Right atrium auricular region (tissue), 2 donors: ENCODE measurements at regions not wholly inside any gene's neighbourhood (a gene's known extent, or its start where the extent isn't known, plus 50 kb on each side); places are given as distances from the start of the nearest gene placed in this dataset.

Source experiments
- DNase-seq: peaks from one replicate; pipeline ENCODE4 v3.0.0-alpha.2; 2019; ENCODE audit warnings: low spot score
- H3K27ac ChIP-seq, 2 donors: fragments of 200-600 bp; sonication (generic); 1 replicate in 1 of 2; 2 replicates in 1 of 2; pipeline ENCODE4 v1.5.1; 2016 to 2019
- H3K27me3 ChIP-seq, 2 donors: fragments of 200-600 bp; sonication (generic); one replicate each; pipeline versions ENCODE4 v1.5.1 to v1.6.0; 2017 to 2019
- H3K36me3 ChIP-seq: fragments of 200-600 bp; sonication (generic); one replicate; pipeline ENCODE4 v1.5.1; 2016
- H3K4me1 ChIP-seq, 2 donors: fragments of 200-600 bp; sonication (generic); one replicate each; pipeline versions ENCODE4 v1.5.1 to v1.6.0; 2017 to 2019
- H3K4me3 ChIP-seq, 2 donors: fragments of 200-600 bp; sonication (generic); 1 replicate in 1 of 2; 2 replicates in 1 of 2; pipeline ENCODE4 v1.5.1; 2017 to 2019; ENCODE audit warnings: mild to moderate bottlenecking in 1 of 2, moderate library complexity in 1 of 2
- H3K9me3 ChIP-seq, 2 donors: fragments of 200-600 bp; sonication (generic); one replicate each; pipeline ENCODE4 v1.5.1; 2019
- TF ChIP-seq, protein P1 (sequence below), 2 donors: fragments of 200-600 bp; sonication (generic); IDR thresholded peaks; one replicate each; pipeline ENCODE4 v1.5.1; 2019; ENCODE audit warnings: antibody characterized with exemption in 2 of 2

DNA sequence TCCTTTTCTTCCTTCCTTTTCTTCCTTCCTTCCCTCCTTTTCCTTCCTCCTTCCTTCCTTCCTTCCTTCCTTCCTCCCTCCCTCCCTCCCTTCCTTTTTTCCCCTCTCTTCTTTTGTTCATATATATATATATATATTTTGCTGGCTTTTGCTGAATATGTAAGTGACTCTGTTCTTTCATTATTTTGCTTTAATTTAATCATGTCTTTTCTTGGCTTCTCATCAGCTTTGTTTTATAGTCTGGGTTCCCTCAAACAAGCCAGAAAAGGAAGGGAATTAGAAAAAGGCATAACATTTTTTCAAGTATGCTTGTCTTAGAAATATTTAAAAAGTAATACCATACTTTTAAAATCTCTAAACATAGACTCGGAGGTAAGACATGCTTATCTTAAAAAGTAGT is 219.9 kb upstream of the ATXN7L3B start:
- Histone ChIP-seq H3K36me3 (no peaks in the 10 kb centered on the region), H3K27ac (no peak overlapping the region), H3K4me1 (no peaks in the 10 kb centered on the region), H3K9me3 (no peaks in the 10 kb centered on the region), H3K4me3 (no peak overlapping the region), H3K27me3 (no peaks in the 10 kb centered on the region)
- DNase-seq = no peak
- TF ChIP-seq, protein P1, sequence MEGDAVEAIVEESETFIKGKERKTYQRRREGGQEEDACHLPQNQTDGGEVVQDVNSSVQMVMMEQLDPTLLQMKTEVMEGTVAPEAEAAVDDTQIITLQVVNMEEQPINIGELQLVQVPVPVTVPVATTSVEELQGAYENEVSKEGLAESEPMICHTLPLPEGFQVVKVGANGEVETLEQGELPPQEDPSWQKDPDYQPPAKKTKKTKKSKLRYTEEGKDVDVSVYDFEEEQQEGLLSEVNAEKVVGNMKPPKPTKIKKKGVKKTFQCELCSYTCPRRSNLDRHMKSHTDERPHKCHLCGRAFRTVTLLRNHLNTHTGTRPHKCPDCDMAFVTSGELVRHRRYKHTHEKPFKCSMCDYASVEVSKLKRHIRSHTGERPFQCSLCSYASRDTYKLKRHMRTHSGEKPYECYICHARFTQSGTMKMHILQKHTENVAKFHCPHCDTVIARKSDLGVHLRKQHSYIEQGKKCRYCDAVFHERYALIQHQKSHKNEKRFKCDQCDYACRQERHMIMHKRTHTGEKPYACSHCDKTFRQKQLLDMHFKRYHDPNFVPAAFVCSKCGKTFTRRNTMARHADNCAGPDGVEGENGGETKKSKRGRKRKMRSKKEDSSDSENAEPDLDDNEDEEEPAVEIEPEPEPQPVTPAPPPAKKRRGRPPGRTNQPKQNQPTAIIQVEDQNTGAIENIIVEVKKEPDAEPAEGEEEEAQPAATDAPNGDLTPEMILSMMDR (IDR thresholded peaks at IDR 0.05) = no peak

DNA sequence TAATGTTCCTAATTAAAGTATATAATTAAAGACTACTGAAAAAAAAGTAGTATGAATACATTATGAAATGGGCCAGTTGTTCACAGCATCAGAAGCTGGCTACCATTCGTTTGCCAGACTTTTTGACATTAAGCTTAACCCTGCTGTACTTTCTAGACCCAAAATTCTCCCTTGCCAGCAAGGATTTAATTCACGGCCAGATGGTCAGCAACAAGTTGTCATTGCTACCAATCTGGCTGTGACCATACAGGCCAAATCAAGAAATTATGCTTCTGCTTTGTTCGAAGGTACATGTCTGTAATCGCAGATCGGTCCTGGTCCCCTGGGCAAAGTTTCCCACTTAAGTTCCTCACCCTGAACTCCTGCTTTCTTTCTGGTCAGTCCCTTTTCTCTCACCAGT is 217.7 kb upstream of the ATXN7L3B start:
- Histone ChIP-seq H3K27ac (no peak overlapping the region), H3K36me3 (no peaks in the 10 kb centered on the region), H3K4me1 (no peaks in the 10 kb centered on the region), H3K9me3 (no peaks in the 10 kb centered on the region), H3K27me3 (no peaks in the 10 kb centered on the region), H3K4me3 (no peak overlapping the region)
- TF ChIP-seq, protein P1 (IDR thresholded peaks at IDR 0.05) = no peak
- DNase-seq = no peak

DNA sequence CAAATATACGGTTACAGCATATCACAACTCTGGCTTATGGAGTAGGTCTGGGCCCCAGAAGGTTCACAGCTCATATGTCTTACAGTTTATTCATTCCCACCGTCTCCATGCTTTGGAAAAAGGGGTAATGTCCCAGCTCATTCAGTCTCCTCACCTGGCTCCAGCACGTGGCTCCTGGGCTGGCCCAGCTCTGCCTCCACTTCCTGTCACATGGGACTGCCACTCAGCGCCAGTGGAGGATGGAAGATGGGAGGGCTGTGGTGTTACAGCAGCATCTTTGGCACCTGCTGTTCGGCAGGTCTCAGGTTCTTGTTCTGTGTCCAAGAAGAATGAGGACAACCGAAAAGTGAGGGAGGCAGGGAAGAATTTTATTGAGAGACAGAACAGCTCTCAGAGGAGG is 216.3 kb upstream of the ATXN7L3B start:
- DNase-seq = no peak
- H3K36me3 ChIP-seq = no peaks in the 10 kb centered on the region
- no peaks in the 10 kb centered on the region for H3K4me1 ChIP-seq
- H3K27me3 ChIP-seq = no peaks in the 10 kb centered on the region
- TF ChIP-seq, protein P1 (IDR thresholded peaks at IDR 0.05) = no peak
- no peak overlapping the region for H3K4me3 ChIP-seq
- H3K27ac ChIP-seq = no peak overlapping the region
- H3K9me3 ChIP-seq = no peaks in the 10 kb centered on the region

DNA sequence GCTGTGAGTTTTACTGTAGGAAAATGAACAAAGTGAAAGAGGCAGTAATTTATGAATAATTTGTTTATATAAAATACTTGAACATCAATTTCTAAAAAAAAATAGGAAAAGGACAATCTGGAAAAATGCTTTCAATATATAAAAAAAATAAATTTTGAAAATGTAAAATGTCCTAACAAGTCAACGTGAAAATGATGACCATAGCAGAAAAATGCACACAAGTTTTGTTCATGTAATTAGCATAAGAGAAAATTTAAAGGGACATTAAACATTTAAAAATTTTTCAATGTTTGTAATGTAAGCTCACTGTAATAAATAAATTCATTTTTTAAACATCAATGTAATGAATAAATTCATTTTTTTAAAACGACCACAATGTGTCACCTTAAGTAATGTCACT is 214.8 kb upstream of the ATXN7L3B start:
- no peak overlapping the region for H3K27ac ChIP-seq
- TF ChIP-seq, protein P1 (IDR thresholded peaks at IDR 0.05) = no peak
- no peaks in the 10 kb centered on the region for H3K9me3 ChIP-seq
- no peaks in the 10 kb centered on the region for H3K4me1 ChIP-seq
- no peaks in the 10 kb centered on the region for H3K27me3 ChIP-seq
- no peaks in the 10 kb centered on the region for H3K36me3 ChIP-seq
- H3K4me3 ChIP-seq = no peak overlapping the region
- DNase-seq = no peak

DNA sequence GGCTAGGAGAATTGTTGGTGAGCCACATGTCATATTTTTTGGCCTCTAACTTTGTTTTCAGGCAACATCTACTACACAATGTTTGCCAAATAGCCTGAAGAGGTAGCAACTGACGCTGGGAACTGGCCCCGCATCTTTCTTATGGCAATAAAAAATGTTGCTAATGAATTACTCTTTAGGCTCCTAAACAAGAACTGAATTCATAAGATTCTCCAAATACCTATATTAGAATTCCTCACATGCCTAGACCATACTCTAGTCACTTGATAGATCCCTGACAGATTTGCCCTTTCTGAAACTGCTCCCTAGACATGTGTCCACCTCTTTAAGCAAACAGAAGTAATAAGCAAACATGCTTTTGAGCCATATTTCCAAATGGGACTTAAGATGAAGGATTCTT is 209.0 kb upstream of the ATXN7L3B start:
- TF ChIP-seq, protein P1 (IDR thresholded peaks at IDR 0.05) = no peak
- H3K27me3 ChIP-seq = no peaks in the 10 kb centered on the region
- H3K4me1 ChIP-seq = no peaks in the 10 kb centered on the region
- no peaks in the 10 kb centered on the region for H3K9me3 ChIP-seq
- H3K27ac ChIP-seq = no peak overlapping the region
- DNase-seq = no peak
- no peak overlapping the region for H3K4me3 ChIP-seq
- no peaks in the 10 kb centered on the region for H3K36me3 ChIP-seq

DNA sequence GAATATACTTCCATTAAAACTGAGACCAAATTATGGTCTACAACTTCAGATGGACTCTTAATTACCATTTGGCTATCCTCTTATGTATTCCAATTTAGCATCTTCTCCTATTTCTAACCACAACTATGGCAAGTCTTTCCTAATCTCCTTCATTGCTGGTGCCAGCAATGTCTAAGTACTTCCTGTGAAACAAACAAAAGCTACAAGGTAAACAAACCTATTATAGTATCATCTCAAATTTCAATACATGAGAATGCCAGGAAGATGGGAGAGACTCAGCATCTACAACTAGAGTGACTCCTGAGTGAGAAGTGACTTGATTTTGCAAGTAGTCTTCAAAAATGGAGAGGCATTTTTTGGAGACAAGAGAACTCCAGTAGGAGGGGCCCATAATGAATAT is 202.9 kb upstream of the ATXN7L3B start:
- Histone ChIP-seq H3K9me3 (no peaks in the 10 kb centered on the region), H3K4me3 (no peak overlapping the region), H3K36me3 (no peaks in the 10 kb centered on the region), H3K27me3 (no peaks in the 10 kb centered on the region), H3K4me1 (no peaks in the 10 kb centered on the region), H3K27ac (no peak overlapping the region)
- TF ChIP-seq, protein P1 (IDR thresholded peaks at IDR 0.05) = no peak
- no peak for DNase-seq
